ENCODE measurements at regions not wholly inside any gene's neighbourhood (a gene's known extent, or its start where the extent isn't known, plus 50 kb on each side); places are given as distances from the start of the nearest gene placed in this dataset.

GRCh38 chr3:59606638-59607266, 556.9 kb upstream of the CFAP20DC start:
- TF ChIP-seq FOXP2 (optimal IDR thresholded peaks at IDR 0.05; ENCODE audit: borderline replicate concordance, extremely low read depth, extremely low read length, insufficient read depth): no peak

GRCh38 chr3:59605944-59606534, 556.2 kb upstream of the CFAP20DC start:
- TF ChIP-seq POLR2AphosphoS5 (IDR thresholded peaks at IDR 0.05; ENCODE audit: low read depth, low read length): no peak
- no peak for TF ChIP-seq SIN3A (IDR thresholded peaks at IDR 0.05; ENCODE audit: borderline replicate concordance, insufficient read depth, low read length)
- TF ChIP-seq REST (IDR thresholded peaks at IDR 0.05; ENCODE audit: insufficient read depth in 1 of 2, low read depth in 2 of 2, low read length in 2 of 2): no peak
- TF ChIP-seq FOXP2 (optimal IDR thresholded peaks at IDR 0.05; ENCODE audit: borderline replicate concordance, extremely low read depth, extremely low read length, insufficient read depth): no peak
- TF ChIP-seq TAF1 (IDR thresholded peaks at IDR 0.05; ENCODE audit: borderline replicate concordance, insufficient read depth, low read length): no peak

GRCh38 chr3:59605318-59605717, 555.5 kb upstream of the CFAP20DC start:
- TF ChIP-seq POLR2AphosphoS5 (IDR thresholded peaks at IDR 0.05; ENCODE audit: low read depth, low read length) (no peak), REST (IDR thresholded peaks at IDR 0.05; ENCODE audit: insufficient read depth in 1 of 2, low read depth in 2 of 2, low read length in 2 of 2) (no peak), SIN3A (IDR thresholded peaks at IDR 0.05; ENCODE audit: borderline replicate concordance, insufficient read depth, low read length) (no peak), FOXP2 (optimal IDR thresholded peaks at IDR 0.05; ENCODE audit: borderline replicate concordance, extremely low read depth, extremely low read length, insufficient read depth) (no peak), TAF1 (IDR thresholded peaks at IDR 0.05; ENCODE audit: borderline replicate concordance, insufficient read depth, low read length) (no peak)

GRCh38 chr3:59601486-59601885, 551.7 kb upstream of the CFAP20DC start:
- no peak for TF ChIP-seq TAF1 (IDR thresholded peaks at IDR 0.05; ENCODE audit: borderline replicate concordance, insufficient read depth, low read length)
- no peak for TF ChIP-seq POLR2AphosphoS5 (IDR thresholded peaks at IDR 0.05; ENCODE audit: low read depth, low read length)
- TF ChIP-seq REST (IDR thresholded peaks at IDR 0.05; ENCODE audit: insufficient read depth in 1 of 2, low read depth in 2 of 2, low read length in 2 of 2): no peak
- TF ChIP-seq FOXP2 (optimal IDR thresholded peaks at IDR 0.05; ENCODE audit: borderline replicate concordance, extremely low read depth, extremely low read length, insufficient read depth): no peak
- TF ChIP-seq SIN3A (IDR thresholded peaks at IDR 0.05; ENCODE audit: borderline replicate concordance, insufficient read depth, low read length): no peak

- TF ChIP-seq TAF1 (IDR thresholded peaks at IDR 0.05; ENCODE audit: borderline replicate concordance, insufficient read depth, low read length): no peak
- no peak for TF ChIP-seq FOXP2 (optimal IDR thresholded peaks at IDR 0.05; ENCODE audit: borderline replicate concordance, extremely low read depth, extremely low read length, insufficient read depth)
- TF ChIP-seq REST (IDR thresholded peaks at IDR 0.05; ENCODE audit: insufficient read depth in 1 of 2, low read depth in 2 of 2, low read length in 2 of 2): no peak
- no peak for TF ChIP-seq SIN3A (IDR thresholded peaks at IDR 0.05; ENCODE audit: borderline replicate concordance, insufficient read depth, low read length)
- no peak for TF ChIP-seq POLR2AphosphoS5 (IDR thresholded peaks at IDR 0.05; ENCODE audit: low read depth, low read length)
These were observed 550.8 kb upstream of the CFAP20DC start for GRCh38 chr3:59600631-59601030.
